Fibroblast of gingiva (primary cell): ENCODE measurements at regions not wholly inside any gene's neighbourhood (a gene's known extent, or its start where the extent isn't known, plus 50 kb on each side); places are given as distances from the start of the nearest gene placed in this dataset.
"Not testable (repeated sequence)": the region's sequence is repeated elsewhere in the genome, so short reads cannot be mapped to it uniquely, and the experiment has no call there.

Experiments
- DNase-seq: peaks from one replicate; pipeline ENCODE4 v3.0.0-alpha.2; 2011; ENCODE audit warnings: low read depth

- no peak for DNase-seq
Observed at GRCh38 chr3:64437131-64437530, 211.9 kb upstream of the PRICKLE2 start.

DNA sequence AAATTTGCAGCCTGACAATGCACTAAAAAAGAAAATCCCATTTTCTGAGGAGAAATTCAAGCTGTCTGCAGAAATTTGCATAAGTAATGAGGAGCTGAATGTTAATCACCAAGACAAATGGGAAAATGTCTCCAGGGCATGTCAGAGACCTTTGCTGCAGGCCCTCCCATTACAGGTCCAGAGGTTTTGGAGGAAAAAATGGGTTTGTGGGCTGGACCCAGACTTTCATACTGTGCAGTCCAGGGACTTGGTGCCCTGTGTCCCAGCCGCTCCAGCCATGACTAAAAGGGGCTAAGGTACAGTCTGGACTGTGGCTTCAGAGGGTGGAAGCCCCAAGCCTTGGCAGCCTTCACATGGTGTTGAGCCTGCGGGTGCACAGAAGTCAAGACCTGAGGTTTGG lies 209.8 kb upstream of the PRICKLE2 start:
- not testable (repeated sequence) for DNase-seq

DNA sequence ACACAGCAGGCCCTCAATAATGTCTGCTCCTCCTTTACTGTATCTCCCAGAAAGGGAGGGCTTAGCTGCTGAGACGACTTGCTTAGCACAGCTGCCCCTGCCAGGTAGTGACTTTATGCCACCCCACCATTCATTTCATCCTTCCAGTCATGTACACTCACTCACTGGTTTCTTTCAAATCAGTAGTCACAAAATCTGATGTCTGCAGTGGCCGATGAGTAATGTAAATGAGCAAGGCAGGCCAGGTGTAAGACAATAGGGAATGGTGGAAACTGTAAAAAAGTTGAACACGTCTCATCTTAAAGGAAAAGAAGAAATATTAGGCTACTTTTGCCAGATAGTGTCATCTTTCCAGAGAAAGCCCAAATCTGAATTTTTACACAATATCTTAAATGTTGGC lies 207.6 kb upstream of the PRICKLE2 start:
- no peak for DNase-seq

- no peak for DNase-seq
Observed at GRCh38 chr3:64431526-64432091, 206.3 kb upstream of the PRICKLE2 start.

DNA sequence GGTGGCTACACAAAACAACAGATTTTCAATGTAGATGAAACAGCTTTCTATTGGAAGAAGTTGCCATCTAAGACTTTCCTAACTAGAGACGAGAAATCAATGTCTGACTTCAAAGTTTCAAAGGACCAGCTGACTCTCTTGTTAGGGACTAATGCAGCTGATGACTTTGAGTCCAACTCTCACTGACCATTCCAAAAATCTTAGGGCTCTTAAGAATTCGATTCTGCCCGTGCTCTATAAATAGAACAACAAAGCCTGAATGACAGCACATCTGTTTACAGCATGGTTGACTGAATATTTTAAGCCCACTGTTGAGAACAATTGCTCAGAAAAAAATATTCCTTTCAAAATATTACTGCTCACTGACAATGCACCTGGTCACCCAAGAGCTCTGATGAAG lies 202.4 kb upstream of the PRICKLE2 start:
- DNase-seq, result no peak

DNA sequence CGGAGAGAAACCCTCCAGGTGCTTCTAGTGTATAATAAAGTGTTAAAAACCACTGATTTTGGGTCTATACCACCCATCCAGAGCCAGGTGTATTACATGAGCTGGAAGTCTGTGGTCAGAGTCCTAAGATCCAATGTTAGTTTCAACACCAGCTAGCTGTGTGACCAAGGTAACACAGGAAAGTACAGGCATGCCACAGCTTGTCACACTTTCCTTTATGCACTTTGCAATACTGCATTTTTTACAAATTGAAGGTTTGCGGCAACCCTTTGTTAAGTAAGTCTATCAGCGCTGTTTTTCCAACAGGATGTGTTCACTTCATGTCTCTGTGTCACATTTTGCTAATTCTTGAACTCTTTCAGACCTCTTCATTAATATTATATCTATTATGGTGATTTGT lies 201.3 kb upstream of the PRICKLE2 start:
- no peak for DNase-seq

DNA sequence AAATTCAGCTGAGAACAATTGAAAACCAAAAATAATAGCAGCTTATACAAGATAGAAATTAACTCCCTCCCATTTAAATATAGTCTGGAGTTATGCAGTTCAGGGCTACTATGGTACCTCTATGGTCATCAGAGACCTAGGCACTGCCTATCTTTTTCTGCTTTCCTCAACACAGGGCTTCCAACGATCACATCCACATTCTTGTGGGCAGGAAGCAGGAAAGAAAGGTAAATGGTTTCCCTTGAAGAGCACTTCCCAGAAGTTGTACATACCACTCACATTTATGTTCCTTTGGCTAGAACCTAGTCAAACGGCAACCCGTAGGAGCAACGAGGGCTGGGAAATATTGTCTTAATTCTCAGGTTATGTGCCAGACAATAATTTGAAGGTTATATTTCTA lies 197.7 kb upstream of the PRICKLE2 start:
- no peak for DNase-seq

- DNase-seq, result no peak
Observed at GRCh38 chr3:64422192-64422591, 196.9 kb upstream of the PRICKLE2 start.

GRCh38 chr3:64417816-64418215 lies 192.6 kb upstream of the PRICKLE2 start:
- DNase-seq, result peak; percentile 36

- no peak for DNase-seq
Observed at GRCh38 chr3:64414043-64414442, 188.8 kb upstream of the PRICKLE2 start.

- DNase-seq, result no peak
Observed at GRCh38 chr3:64411101-64411500, 185.8 kb upstream of the PRICKLE2 start.

DNA sequence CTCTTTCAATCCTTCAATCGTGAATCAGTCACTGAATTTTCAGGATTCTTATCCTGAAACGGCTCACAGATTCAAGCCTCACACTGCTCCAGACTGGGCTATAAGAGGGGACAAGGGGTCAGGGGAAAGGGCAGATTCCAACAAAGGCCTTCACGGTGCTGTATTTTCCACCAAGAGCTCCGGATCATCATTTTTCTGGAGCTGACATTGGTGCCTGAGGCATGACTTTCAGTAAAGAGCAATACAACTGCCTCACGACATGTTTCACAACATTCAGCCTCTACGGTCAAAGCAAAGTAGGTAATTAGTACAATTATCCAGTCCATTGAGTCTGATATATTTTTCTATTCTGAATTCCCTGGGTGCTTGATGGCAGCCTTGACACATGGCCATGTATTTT lies 185.0 kb upstream of the PRICKLE2 start:
- no peak for DNase-seq

DNA sequence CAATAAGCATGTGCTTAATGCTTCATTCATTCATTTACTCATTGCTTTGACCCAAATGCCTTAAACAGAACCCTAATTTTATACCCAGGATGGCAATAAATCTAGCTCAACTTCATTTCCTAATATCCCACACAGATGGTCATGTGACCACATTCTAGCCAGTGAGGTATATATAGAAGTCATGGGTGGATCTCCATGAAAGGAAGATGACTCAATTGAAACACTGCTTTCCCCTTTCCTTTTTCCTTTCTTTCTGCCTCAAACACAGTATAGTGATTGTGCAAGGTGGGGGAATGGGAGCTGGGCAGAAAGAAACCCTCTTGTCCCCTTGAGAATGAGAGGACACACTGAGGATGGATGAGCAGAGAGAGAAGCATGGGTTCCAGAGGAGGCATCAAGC lies 183.5 kb upstream of the PRICKLE2 start:
- no peak for DNase-seq

DNA sequence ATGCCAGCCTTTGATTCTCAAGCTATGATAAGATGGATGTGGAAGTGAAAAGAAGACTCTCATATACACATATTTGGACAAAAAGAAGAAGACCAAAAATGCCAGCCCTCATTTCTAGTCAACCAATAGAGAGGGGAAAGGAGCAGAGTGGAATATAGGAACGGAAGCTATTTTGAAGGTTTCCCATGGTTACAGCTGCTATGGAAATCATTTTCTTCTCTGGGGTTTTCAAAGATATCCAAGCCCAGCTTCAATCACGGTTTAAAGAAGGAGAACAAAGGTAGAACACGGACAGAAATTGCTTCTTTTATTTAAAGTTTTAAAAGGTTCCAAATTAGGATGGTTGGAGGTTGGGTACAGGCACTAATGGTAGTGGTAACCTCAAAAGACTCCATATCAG lies 181.0 kb upstream of the PRICKLE2 start:
- DNase-seq, result no peak

GRCh38 chr3:64405211-64405835 lies 180.1 kb upstream of the PRICKLE2 start:
- peak; percentile 71 for DNase-seq

- no peak for DNase-seq
Observed at GRCh38 chr3:64400706-64401105, 175.4 kb upstream of the PRICKLE2 start.

DNA sequence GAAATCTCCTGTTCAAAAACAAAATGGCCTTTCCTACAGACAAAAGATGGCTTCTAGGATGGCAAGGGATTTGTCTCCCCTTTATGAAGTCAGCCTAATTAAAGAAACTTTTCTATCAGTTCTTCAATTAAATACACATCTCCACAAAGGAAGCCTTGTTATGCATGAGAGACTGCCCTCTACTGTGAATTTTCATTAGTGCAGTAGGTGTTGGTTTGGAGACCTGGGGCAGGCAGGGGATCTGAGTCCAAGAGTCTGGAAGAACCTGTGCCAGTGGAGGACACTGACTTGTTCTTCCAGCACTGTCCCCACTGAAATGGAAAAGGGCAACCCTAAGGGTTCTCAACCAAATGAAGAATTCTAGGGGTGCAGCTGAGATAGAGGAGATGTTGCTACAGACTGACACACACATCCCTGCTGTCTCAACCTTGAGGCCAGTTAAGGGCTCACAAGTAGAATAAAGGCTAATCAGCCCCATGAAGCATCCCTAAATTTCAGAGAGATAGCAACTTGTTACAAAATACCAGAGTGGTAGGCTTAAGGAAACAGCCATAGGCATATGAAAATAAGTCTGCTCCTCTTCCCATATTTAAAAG lies 174.0 kb upstream of the PRICKLE2 start:
- peak; percentile 64 for DNase-seq

- peak; percentile 84 for DNase-seq
Observed at GRCh38 chr3:64398476-64398875, 173.2 kb upstream of the PRICKLE2 start.

DNA sequence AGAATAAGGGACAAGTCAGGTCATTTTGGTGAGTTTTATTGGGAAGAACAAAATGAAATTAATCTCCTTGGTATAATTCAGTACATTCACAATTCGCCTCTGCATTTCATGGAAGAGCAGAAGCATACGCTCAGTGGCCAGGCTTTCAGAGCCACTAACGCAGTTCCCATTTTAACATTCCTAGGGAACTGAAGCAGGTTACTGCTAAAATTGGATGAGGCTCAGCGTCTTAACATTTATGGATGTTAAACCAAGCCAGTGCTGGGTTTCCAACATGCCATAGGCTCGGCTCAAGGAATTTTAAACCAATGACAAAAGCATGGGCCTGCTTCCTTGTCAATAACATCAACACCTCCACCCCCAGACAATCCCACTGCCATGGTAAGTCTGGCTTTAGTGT lies 172.7 kb upstream of the PRICKLE2 start:
- DNase-seq, result no peak

DNA sequence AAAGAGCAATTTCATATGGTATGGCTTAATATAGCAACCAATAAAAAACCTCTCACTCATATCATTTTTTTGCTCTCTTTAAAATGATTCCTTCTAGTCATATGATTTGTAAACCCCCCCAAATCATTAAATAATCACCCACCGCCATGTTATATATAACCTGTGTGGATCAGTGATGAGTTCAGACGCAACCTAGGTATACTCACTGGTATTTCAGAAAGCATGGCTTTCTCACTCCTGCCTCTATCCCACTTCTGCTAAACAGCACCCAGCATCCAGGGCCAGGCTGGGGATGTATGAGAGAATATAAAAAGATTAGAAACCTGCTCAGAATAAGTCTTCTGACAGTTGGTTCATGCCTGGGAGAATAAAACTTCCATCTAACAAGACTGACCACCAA lies 172.3 kb upstream of the PRICKLE2 start:
- no peak for DNase-seq

- DNase-seq, result no peak
Observed at GRCh38 chr3:64395490-64395889, 170.2 kb upstream of the PRICKLE2 start.

- DNase-seq, result no peak
Observed at GRCh38 chr3:64393193-64393592, 167.9 kb upstream of the PRICKLE2 start.

DNA sequence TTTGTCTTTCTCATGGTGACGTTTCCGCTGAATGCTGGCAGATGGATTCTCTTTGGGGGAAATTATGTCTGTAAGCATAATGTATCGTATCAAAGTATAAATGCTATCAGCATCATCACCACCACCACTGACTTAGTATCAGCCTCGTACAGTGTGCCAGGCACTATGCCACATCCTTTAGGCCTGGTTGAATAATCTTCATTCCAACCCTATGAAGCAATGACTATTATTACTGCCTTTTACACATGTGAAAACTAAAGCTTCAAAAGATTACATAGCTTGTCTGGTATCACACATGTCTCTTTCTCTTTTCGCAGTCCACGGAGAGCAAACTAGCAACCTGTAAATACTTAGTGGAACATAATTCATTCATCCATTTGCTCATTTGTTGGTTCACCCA lies 166.7 kb upstream of the PRICKLE2 start:
- DNase-seq, result peak; percentile 6

DNA sequence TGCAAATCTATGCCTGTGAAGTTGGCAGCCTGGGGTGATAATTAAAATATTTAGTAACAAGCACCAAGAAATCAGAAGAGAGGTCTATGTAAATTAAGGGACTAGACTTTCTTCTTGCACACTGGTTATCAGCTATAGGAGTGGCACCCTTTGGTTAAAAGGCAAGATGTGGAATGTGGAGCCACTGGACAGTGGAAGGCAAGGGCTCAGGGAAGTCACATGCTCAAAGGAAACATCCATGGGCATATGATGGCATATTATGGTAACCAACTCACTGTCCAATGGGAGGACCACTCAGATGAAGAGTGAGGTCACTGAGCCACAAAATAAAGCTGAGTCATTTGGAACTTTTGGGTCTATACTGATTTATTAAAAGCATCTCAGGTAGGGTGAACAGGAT lies 165.6 kb upstream of the PRICKLE2 start:
- no peak for DNase-seq
